HCT116 (cell line): ENCODE measurements at regions not wholly inside any gene's neighbourhood (a gene's known extent, or its start where the extent isn't known, plus 50 kb on each side); places are given as distances from the start of the nearest gene placed in this dataset.

ENCODE experiments used
- ATAC-seq: fragments of 200-7000 bp; cut with Tn5 transposase; 2 replicates; pipeline ENCODE4 v1.9.1; 2020; ENCODE audit warnings: mild to moderate bottlenecking, moderate library complexity
- BruUV-seq: library from RNA; stranded (reverse); fragments of 400-500 nt; replicated peaks from 2 replicates; lab custom pipeline; 2021; lab: Mats Ljungman, UMichigan
- CTCF ChIA-PET: fragments of 300-600 bp; sonication (Branson Sonifier 250); formaldehyde crosslinking; loops from one replicate; lab custom pipeline; 2021; ENCODE audit warnings: antibody characterized with exemption; lab: Charles Lee
- POLR2A ChIA-PET: fragments of 300-600, 350-600 bp; sonication (Branson Sonifier 250); formaldehyde crosslinking; loops from one replicate; lab custom pipeline; 2021; ENCODE audit warnings: antibody characterized with exemption; lab: Charles Lee
- RAD21 ChIA-PET, 2 experiments: fragments of 300-600 bp; sonication (Branson Sonifier 250); formaldehyde crosslinking; loops; one replicate each; lab custom pipeline; 2023; ENCODE audit warnings: low total read pairs in 2 of 2; ENCODE audit not compliant: uncharacterized antibody in 2 of 2, unreplicated experiment in 2 of 2, low non-redundant PET in 1 of 2; lab: Charles Lee
- DNase-seq: peaks from one replicate; pipeline ENCODE4 v3.0.0-alpha.2; 2010; ENCODE audit warnings: low read depth, low spot score
- H2AFZ ChIP-seq: fragments of 200-600 bp; shearing (Covaris generic), sonication (generic); 2 replicates; pipeline ENCODE4 v1.6.1; 2017; ENCODE audit warnings: low read depth, mixed run types, mixed read lengths, antibody characterized with exemption, low read length; ENCODE audit not compliant: poor library complexity, severe bottlenecking
- H3K27ac ChIP-seq: 2 replicates; pipeline ENCODE4 v1.5.1; 2012; ENCODE audit warnings: low read depth, low read length
- H3K27me3 ChIP-seq: fragments of 200-600 bp; sonication (generic); 2 replicates; pipeline ENCODE4 v1.6.1; 2016; ENCODE audit warnings: mixed run types, low read length, mixed read lengths; ENCODE audit not compliant: insufficient read depth
- H3K36me3 ChIP-seq, 2 experiments: fragments of 200-500 bp in 1 of 2; fragments of 200-600 bp in 1 of 2; sonication (Bioruptor generic) in 1 of 2; sonication (generic) in 1 of 2; 2 replicates each; pipeline versions ENCODE4 v1.5.1 to v1.6.1; 2014 to 2016; ENCODE audit warnings: low read length in 2 of 2, inconsistent platforms in 1 of 2, mixed read lengths in 1 of 2, mixed run types in 1 of 2; ENCODE audit not compliant: insufficient read depth in 2 of 2, control insufficient read depth in 1 of 2
- H3K4me1 ChIP-seq, 2 experiments: fragments of 200-600 bp in 1 of 2; sonication (generic) in 1 of 2; 2 replicates each; pipeline versions ENCODE4 v1.5.1 to v1.6.1; 2012 to 2017; ENCODE audit warnings: low read length in 2 of 2, inconsistent platforms in 1 of 2, mild to moderate bottlenecking in 1 of 2, mixed read lengths in 1 of 2, mixed run types in 1 of 2, moderate library complexity in 1 of 2; ENCODE audit not compliant: insufficient read depth in 2 of 2, control insufficient read depth in 1 of 2
- H3K4me2 ChIP-seq: fragments of 200-600 bp; sonication (generic); 2 replicates; pipeline ENCODE4 v1.6.1; 2017; ENCODE audit warnings: mixed run types, low read length, mixed read lengths
- H3K4me3 ChIP-seq, 2 experiments: fragments of 200-600 bp in 1 of 2; sonication (generic) in 1 of 2; replicated peaks in 1 of 2; 2 replicates each; pipeline ENCODE4 v1.5.1; 2011 to 2016; ENCODE audit warnings: low read length in 2 of 2, control low read depth in 1 of 2, low read depth in 1 of 2, mild to moderate bottlenecking in 1 of 2, mixed read lengths in 1 of 2, mixed run types in 1 of 2
- H3K79me2 ChIP-seq: fragments of 200-600 bp; sonication (generic); 2 replicates; pipeline ENCODE4 v1.6.1; 2017; ENCODE audit warnings: mild to moderate bottlenecking, mixed run types, low read length, moderate library complexity, mixed read lengths; ENCODE audit not compliant: insufficient read depth
- H3K9ac ChIP-seq: fragments of 200-600 bp; sonication (generic); 2 replicates; pipeline ENCODE4 v1.6.1; 2016; ENCODE audit warnings: low read length, mixed read lengths
- H3K9me2 ChIP-seq: fragments of 200-600 bp; sonication (generic), shearing (Covaris generic); 2 replicates; pipeline ENCODE4 v1.6.1; 2017; ENCODE audit warnings: mixed run types, mild to moderate bottlenecking, moderate library complexity; ENCODE audit not compliant: insufficient read depth
- H3K9me3 ChIP-seq, 2 experiments: fragments of 200-500 bp in 1 of 2; fragments of 200-600 bp in 1 of 2; sonication (Bioruptor generic) in 1 of 2; sonication (generic) in 1 of 2; 2 replicates each; pipeline ENCODE4 v1.6.1; 2014 to 2017; ENCODE audit warnings: low read length in 2 of 2, mixed read lengths in 2 of 2, inconsistent platforms in 1 of 2, low read depth in 1 of 2, mild to moderate bottlenecking in 1 of 2, mixed run types in 1 of 2, moderate library complexity in 1 of 2; ENCODE audit not compliant: control insufficient read depth in 1 of 2, insufficient read depth in 1 of 2
- H4K20me1 ChIP-seq: fragments of 200-600 bp; sonication (generic), shearing (Covaris generic); 2 replicates; pipeline ENCODE4 v1.6.1; 2017; ENCODE audit warnings: mixed run types, mild to moderate bottlenecking, moderate library complexity; ENCODE audit not compliant: insufficient read depth
- CEBPB ChIP-seq: IDR thresholded peaks from 2 replicates; pipeline ENCODE4 v1.6.1; 2012; ENCODE audit warnings: low read depth
- EGR1 ChIP-seq: IDR thresholded peaks from 2 replicates; pipeline ENCODE4 v1.6.1; 2012; ENCODE audit warnings: low read depth
- EZH2 ChIP-seq: fragments of 200-600 bp; sonication (generic); IDR thresholded peaks from 2 replicates; pipeline ENCODE4 v1.6.1; 2017; ENCODE audit warnings: antibody characterized with exemption, mixed run types
- EZH2phosphoT487 ChIP-seq: fragments of 200-600 bp; IDR thresholded peaks from 2 replicates; pipeline ENCODE4 v1.6.1; 2018; ENCODE audit warnings: antibody characterized with exemption, borderline replicate concordance
- JUND ChIP-seq: IDR thresholded peaks from 2 replicates; pipeline ENCODE4 v1.6.1; 2012
- RAD21 ChIP-seq: IDR thresholded peaks from 2 replicates; pipeline ENCODE4 v1.6.1; 2012; ENCODE audit warnings: low read depth, mild to moderate bottlenecking
- REST ChIP-seq: IDR thresholded peaks from 2 replicates; pipeline ENCODE4 v1.6.1; 2012; ENCODE audit warnings: low read depth
- SP1 ChIP-seq: IDR thresholded peaks from 2 replicates; pipeline ENCODE4 v1.6.1; 2012; ENCODE audit warnings: low read depth
- ZNF274 ChIP-seq: fragments of 200-500 bp; sonication (Bioruptor generic); IDR thresholded peaks from 2 replicates; pipeline ENCODE4 v1.6.1; 2014; ENCODE audit warnings: mild to moderate bottlenecking, low read depth, low read length, inconsistent platforms
- intact Hi-C: fragments of 100-400 bp; cut with micrococcal nuclease; formaldehyde crosslinking; loops from 2 replicates; pipeline ENCODE4 v1.10.0; 2022

GRCh38 chr6:122890250-122890649 is 101.2 kb downstream of the SMPDL3A start (continued):
- TF ChIP-seq REST (no peak), SP1 (no peak), JUND (no peak), EZH2phosphoT487 (no peak)

- intact Hi-C loops, result no loop called here
- DNase-seq (no peak), ATAC-seq (no peak)
- peaks cover 30% of the 10 kb centered on the region for H3K27me3 ChIP-seq
- H3K9ac ChIP-seq, result no peak overlapping the region
- H2AFZ ChIP-seq, result no peak overlapping the region
- no peak overlapping the region for H3K4me2 ChIP-seq
- H3K4me3 ChIP-seq, result no peak overlapping the region
- no peak overlapping the region for H3K27ac ChIP-seq
- RAD21 ChIA-PET, result no interaction called here
- no TSS peak for BruUV-seq
- no peaks in the 10 kb centered on the region for H4K20me1 ChIP-seq
- CTCF ChIA-PET, result no interaction called here
- no peaks in the 10 kb centered on the region for H3K9me2 ChIP-seq
- H3K36me3 ChIP-seq, result no peaks in the 10 kb centered on the region
- TF ChIP-seq CEBPB (no peak), EZH2 (no peak), EZH2phosphoT487 (no peak), EGR1 (no peak), RAD21 (no peak), REST (no peak), ZNF274 (no peak)
- TF ChIP-seq, all 23 proteins: peak for 0
- Histone ChIP-seq H3K4me1 (no peaks in the 10 kb centered on the region), H3K79me2 (no peaks in the 10 kb centered on the region), H3K9me3 (no peaks in the 10 kb centered on the region)
- POLR2A ChIA-PET, result no interaction called here
These were observed 101.2 kb upstream of the CLVS2 start for GRCh38 chr6:122894791-122895190.
